NCI-H128 (cell line): ENCODE measurements at regions not wholly inside any gene's neighbourhood (a gene's known extent, or its start where the extent isn't known, plus 50 kb on each side); places are given as distances from the start of the nearest gene placed in this dataset.

Experiments used
- DNase-seq: peaks from one replicate; lab custom pipeline; 2025; ENCODE audit not compliant: unreplicated experiment; lab: John Stamatoyannopoulos, UW

DNA sequence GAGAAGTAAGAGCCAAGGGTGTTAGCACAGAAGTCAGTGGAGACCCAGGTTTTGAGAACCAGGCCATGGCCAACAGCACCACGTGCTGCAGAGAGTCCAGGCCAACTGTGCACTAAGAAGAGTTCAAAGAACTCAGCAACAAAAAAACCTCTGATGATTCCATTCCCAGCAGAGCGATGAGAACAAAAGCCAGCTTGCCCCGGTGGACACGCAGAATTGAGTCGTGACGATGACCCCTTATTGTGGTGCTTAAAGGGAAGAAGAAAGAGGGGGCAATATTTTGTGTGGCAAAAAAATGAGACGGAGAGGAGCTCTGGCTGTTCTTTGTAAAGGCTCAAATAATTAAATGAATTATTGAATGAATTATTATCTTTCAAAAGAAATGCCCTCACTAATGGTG is 468.3 kb upstream of the AUTS2 start:
- DNase-seq, result no peak

DNA sequence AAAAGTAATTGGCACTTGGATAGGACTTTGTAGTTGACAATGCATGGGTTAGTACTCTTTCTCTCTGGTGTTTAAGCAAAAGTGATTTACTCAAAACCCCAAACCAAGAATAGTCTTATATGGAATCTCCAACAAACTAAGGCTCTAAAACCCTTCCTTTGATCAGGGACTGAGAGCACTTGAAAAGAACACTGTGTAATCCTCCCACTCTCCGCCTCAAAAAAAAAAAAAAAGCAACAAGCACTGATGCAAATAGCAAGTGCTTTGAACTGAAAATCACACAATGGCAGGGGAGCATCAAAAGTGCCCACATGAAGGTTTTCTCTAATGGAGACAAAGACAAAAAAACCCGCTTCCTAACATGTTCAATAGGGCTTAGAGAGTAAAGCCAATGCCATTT is 467.9 kb upstream of the AUTS2 start:
- no peak for DNase-seq

DNA sequence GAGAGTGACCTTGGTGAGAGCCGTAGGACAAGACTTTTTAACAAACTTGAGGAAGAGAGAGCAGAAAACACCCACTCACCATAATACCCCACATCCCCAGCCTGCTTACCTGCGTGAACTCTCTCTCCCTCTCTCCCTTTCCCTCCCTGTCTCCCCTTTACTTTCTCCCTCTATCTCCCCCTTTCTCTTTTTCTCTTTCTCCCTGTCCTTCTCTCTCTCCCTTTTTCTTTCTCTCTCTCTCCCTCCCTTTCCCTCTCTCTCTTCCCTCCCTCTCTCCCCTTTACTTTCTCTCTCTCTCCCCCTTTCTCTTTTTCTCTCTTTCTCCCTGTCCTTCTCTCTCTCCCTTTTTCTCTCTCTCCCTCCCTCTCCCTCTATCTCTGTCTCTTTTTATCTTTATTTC is 464.0 kb upstream of the AUTS2 start:
- no peak for DNase-seq

DNA sequence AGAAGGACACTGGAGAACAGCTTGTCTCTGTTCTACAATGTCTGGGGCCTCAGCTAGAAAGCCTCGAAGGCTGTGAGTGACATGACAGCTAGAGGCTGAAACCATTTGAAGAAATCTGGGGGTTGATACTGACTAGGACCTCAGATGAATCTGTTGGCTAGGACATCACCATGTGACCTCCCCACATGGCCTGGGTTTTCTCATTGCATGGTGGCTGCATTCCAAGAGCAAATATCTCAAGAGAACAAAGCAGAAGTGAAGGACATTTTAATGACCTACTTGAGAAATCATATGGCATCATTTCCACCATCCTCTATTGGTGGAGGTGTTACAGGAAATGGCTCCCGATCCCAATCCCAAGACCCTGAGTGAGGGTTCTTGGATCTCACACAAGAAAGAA is 450.6 kb upstream of the AUTS2 start:
- DNase-seq, result no peak

DNA sequence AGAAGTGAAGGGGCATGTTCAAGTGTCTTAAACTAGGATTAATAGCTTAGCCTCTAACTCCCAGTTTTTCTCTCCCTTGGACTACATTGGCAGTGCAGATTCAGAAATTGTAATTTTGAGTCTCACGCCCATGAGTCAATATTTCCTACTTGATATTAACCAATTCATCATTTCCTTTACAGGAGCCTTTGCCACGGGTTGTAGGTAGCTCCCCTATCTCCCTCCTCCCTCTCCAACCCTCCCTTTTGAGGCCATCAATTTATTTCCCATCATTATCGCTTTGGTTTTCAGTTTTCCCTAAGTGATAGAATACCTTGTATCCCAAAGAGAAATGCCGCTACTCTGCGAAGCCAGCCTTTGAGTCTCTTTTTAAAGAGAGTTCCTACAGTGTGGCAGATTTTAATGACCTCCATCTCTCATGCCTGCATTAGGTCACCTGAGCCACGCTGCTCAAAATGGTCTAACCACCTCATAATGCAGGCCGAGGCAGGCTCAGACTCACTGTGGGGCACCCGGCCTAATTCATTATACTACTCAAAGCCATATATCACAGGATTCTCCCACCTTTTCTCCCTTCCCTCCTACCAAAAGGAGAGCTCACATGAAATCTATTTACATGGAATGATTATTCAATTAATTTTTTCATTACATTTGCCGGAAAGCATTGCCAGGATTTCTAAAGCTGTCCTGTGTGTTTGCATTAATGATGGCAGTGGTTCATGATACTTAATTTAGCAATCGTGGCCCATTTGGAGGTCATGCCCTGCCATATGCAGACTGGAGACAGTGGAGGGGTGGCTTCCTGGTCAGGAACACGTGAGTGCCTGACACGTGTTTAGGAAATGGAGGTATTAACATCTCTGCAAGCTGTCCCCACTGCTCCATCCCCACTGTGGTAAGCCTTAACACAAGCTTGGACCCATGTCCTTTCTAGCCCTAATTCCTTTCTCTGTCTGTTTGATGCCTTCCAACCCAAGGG is 448.2 kb upstream of the AUTS2 start:
- no peak for DNase-seq

DNA sequence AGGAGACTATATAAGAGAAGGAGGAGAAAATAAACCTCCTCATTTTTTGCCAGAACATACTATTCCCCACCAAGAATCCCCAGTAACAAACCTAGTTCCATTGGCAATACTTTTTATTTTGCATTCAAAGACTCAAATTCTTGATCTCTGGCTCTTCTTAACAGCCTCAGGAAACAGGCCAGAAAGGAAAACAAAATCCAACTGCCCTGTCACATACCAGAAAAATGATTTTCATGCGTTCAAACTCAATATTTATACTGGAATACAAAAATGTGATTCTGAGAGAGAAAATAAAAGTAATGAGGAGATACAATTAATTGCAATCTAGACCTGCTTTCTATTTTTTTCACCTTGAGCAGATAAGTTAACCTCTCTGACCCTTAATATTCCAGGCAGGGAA is 435.9 kb upstream of the AUTS2 start:
- no peak for DNase-seq

DNA sequence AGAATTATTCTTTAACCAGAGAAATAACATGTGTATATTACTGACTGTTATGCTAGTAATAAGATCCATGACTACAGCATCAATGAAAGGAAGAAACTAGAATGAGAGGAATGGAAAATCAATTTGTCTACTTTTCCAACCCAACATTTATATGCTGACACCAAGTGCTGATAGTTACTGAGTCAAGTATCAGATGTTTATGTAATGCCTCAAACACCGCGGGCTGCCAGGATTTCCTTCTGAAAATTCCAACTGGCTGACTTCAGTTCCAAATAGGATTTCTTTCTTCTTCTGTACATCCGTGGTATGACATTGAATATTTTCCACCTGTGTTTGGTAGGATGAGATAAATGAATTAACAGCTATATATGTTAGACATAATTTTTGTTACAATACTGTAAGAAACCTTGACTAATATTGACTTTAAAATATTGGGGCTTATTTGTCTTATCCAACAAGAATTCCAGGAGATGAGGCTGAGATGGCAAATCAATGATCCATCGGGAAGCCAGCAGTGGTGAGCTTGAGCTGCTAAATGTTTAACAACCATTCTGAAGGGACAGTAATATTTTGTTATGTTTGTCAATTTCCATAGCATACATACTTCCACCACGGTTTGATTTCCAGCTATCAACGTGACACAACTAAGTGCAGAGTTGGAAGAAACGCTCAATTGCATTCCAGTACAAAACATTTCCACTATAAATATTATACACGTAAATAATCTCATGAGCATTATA is 435.2 kb upstream of the AUTS2 start:
- no peak for DNase-seq

DNA sequence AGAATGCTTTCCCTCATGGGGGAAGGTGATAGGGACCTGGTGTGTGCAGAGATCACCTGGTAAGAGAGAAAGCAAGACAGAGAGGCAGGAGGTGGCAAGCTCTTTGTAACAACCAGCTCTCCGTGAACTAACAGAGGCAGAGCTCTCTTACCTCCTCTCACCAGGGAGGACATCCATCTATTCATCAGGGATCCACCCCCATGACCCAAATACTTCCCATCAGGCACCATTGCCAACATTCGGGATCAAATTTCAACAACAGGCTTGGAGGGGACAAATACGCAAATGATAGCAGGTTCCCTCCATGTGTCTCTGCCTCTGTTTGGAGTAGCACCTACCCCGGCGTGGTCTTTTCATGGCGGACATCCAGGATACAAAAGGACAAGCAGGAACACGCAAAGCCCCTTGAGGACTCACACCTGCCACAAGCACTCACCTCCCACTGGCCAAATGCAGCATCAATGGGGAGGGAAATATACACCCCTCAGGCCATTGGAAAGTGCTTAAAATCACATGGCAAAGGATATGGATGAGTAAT is 431.2 kb upstream of the AUTS2 start:
- peak; percentile 87 for DNase-seq

DNA sequence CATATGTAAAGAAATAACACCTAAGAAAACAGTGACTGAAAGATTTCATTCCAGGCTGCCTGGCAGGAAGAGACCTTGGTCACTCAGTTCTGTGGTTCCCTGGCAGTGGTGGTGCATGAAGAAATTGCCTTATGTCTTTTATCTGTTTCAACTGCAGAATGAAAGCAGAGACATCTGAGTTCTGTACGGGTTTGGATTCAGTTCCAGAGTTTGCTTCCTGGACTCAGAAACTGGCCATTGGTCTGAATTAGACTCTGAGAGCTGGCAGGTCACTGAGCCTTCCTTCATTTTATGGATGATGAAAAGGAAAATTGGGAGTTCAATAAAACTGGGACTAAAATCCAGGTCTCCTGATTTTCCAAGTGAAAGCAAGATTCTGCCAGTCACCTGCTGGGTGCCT is 428.9 kb upstream of the AUTS2 start:
- no peak for DNase-seq

DNA sequence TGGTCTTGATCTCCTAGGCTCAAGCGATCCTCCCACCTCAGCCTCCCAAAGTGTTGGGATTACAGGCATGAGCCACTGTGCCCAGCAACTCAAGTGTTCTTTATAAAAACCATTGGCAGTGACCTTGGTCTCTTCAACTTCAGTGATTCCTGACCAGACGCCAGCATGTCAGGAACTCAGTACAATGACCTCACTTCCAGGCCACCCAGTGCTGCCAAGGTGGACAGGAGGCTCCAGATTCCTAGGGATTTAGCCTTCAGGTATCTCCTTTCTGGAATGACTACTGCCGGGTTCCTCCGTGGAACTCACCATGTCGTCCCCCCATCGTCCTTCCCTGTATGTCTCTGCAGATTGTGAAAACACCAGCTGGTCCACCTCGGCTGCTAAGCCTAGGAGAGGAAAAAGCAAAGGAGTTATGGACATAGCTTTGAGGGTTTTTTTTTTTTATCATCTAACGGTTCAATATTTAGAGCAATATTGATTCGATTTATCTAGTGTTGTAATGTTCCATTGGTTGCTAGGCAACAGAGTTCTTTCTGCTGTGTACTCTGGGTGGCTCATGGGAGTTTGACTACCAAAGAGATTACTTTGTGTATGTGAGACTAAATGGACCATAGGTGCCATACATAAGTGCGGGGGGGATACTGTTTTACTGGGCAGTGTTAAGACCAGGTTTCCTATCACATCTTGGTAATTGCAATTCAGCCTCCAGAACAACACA is 425.8 kb upstream of the AUTS2 start:
- DNase-seq, result no peak

DNA sequence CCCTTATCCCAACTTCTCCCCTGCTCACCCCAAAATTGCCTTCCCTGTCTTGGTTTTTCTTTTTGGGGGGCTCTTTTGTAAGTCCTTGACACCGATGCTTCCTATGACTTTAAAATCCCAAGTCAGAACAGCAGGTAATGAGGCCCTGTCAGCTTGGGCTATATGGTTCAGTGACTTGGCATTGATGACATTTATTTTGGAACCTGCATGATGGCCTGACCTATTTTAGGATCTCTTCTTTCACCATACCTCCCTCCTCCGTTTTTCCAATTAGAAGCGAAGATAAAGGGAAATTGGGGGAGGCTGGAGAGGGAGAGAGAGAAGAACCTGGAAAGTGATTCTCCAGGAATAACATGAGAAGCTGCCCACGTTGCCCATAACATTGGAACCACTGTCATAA is 424.9 kb upstream of the AUTS2 start:
- DNase-seq, result no peak

DNA sequence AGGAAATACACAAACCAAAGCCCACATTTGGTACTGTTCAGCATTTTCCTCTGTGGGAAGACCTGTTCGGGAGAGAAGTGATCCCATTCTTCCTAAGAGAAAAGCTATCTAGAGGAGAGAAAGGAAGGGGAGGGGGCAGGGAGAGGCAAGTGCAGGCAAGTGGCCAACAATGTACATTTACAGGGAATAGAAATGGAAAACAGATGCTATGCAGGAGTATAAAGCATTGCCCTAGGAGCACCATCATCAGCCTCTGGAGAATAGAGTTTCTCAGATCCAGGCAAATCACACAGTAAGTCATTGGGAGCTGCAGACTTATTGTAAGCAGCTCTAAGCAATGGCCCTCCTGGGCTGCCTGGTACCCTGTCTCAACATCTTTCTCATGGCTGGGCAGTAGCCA is 424.4 kb upstream of the AUTS2 start:
- no peak for DNase-seq

DNA sequence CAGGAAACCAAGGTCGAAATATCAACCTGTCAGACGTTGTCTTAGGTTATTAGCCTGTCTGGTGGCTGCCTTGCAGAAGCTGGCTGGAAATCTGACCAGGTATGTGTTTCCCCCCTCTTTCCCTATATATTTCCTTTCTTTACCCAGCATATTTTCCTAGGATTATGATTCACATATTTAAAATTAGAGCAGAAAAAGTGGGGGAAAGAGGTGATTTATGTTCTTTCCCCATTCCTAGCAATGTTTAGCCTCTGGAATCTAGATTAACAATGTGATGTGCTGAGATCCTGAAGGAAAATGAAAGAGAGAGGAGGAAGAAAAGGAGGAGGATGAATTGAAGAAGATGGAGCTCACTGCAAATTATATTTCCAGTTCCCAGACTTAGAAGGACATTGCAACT is 421.4 kb upstream of the AUTS2 start:
- no peak for DNase-seq

DNA sequence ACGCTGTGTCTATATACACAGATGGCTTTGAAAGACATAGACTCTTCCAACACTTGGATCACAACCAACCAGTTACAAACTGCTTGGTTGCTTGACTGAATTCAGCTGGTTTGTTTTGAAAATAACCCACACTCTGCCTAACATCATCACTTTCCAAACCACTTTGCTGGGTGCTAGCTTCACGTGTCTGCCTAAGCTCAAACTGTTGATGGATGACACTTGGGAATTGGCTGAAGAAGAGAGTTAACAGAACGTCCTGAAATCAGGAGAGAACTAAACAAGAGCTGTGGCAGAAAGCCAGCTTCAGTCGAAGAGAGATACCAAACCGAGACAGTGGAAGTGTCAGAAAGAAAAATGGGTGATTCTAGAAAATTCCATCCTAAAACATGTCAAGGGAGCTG is 420.8 kb upstream of the AUTS2 start:
- DNase-seq, result no peak

DNA sequence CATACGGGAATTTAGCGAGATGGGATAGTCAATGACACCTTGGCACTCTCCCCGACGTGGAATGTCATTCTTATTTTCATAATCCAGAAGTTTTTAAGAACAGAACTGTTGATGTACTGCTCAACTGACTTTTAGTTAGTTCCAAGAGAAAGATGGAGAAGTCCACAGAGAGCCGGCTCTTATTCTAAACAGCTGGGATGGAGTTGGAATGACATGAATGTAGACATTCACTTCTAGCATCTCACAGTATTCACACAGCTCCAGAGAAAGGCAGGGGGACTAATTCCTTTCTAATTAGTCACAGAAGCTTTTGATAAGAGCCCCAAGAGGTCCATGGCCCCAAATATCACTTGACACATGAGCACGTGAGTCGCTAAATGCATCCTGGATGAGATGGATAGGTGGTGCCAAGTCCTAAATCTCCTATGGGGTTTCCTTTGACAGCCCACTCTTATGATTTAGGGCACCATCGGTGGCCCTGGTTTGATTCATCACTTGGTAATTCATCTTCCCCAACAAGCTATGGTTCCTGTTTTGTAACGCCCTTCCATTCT is 420.3 kb upstream of the AUTS2 start:
- no peak for DNase-seq

DNA sequence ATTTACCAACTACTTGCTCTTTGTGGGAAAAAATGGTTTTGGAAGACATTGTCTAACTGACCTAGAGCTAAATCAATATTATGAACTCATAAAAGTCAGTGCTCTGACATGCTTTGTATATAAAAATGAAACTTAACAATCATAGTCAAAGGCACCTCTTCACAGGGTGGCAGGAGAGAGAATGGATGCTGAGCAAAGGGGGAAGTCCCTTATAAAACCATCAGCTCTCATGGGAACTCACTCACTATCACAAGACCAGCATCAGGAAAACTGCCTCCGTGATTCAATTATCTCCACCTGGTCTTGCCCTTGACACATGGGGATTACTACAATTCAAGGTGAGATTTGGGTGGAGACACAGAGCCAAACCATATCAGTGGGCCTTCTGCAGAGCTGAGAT is 417.6 kb upstream of the AUTS2 start:
- no peak for DNase-seq

DNA sequence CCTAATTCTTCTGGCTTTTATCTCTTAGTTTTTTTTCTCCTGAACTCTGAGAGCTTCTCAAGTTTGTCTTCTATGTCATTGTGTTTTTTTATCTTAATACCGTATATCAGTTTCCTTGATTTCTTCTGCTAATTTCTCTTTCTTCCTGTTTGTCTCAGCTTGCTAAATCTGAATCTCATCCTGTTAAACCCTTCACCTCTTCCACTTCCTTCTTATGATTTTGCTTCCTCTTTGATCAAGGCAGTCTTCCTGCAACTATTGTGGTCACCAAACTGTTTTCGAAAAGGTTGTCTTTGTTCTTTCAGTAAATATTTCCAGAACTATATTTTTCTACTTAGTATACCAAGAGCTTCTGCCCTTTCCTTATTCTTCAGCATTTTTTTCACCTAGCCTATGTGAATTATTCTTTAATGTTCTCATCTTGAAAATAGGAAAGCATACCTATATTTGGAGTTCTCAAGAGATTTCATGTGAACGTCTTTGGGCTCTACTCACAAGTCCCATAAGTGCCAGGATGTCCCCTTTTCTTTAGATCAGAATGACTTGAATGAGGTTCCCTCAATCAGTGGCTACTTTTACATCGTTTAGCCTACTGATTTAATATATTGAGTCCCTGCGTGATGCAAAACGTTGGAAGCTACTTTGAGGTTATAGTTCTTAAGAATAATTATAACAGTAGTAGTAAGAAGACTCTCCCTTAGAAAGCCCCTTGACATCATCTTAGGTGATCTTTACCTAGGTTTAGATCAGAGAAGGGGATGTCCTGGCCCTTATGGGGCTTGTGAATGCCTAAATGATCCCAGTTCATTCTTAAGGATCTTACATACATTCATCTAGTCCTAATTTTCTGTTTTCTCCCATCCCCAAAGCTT is 415.4 kb upstream of the AUTS2 start:
- no peak for DNase-seq

DNA sequence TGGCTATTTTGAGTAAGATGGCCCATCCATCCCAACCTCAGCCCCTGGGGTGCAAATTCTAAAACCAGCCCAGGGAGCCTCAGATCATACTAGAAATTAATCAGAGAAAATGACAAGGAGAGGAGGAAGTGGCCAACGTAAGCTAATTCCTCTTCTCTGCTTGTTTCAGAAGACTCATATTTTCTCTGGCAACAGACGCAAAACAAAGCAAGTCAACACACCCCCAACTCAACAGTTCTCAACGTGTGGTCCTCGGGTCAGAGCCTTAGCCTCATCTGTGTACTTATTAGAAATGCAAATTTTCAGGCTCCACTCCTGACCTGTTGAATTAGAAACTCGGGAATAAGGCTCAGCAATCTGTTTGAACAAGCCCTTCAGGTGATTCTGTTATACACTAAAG is 413.9 kb upstream of the AUTS2 start:
- no peak for DNase-seq

DNA sequence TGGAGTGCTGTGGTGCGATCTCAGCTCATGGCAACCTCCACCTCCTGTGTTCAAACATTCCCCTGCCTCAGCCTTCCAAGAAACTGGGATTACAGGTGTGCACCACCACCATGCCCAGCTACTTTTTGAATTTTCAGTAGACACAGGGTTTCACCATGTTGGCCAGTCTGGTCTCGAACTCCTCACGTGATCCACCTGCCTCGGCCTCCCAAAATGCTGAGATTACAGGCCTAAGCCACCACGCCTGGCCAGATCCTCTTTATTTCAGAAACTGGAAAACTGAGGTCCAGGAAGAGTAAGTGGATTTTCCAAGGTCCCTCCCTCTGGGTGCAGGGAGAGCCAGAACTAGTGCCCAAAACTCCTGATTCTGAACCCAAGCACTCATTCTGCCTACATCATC is 413.1 kb upstream of the AUTS2 start:
- no peak for DNase-seq

DNA sequence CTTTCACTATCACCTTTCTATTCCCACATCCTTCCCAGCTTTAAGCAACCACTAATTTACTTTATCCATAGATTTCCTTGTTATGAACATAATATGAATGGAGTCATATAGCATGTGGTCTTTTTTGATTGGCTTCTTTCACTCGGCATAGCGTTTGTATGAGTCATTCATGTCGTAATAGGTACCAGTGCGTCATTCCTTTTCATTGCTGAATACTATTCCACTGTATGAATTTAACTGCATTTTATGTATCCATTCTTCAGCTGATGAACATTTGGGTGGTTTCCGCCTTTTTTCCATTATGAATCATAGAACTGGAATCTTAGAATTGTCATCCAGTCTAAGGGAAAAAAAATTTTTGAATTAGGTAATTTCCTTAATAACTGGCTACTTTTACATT is 411.3 kb upstream of the AUTS2 start:
- DNase-seq, result no peak
